ENCODE measurements at regions not wholly inside any gene's neighbourhood (a gene's known extent, or its start where the extent isn't known, plus 50 kb on each side); places are given as distances from the start of the nearest gene placed in this dataset.
"Not testable (repeated sequence)": the region's sequence is repeated elsewhere in the genome, so short reads cannot be mapped to it uniquely, and the experiment has no call there.

DNA sequence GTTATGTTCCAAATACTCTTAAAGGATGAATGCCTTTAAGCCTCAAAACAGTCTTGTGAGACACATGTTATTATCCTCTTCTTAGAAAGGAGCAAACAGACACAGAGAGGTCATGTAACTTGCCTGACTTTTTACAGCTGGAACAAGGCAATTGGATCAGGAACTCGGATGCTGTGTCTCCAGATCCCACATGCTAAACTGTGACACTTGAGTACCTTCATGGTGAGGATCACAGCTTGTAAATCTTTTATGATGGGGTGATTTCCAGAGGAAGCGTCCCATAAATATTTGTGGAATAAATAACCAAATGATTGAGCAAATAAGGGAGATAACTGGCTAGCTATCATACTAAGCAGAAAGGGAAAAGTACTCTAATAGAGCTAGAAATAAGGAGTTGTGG is 171.2 kb downstream of the C11orf91 start:
- Histone ChIP-seq H3K27ac (no peak overlapping the region), H3K4me2 (no peak overlapping the region)
- no peak for TF ChIP-seq Cebpa-rat (IDR thresholded peaks at IDR 0.05)

DNA sequence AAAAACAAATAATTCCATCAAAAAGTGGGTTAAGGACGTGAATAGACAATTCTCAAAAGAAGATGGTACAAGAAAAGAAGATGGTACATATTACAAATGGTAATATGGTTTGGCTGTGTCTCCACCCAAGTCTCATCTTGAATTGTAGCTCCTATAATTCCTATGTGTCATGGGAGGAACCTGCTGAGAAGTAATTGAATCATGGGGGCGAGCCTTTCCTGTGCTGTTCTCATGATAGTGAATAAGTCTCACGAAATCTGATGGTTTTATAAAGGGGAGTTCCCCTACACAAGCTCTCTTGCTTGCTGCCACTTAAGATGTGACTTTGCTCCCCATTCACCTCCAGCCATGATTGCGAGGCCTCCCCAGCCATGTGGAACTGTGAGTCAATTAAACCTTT is 172.9 kb downstream of the C11orf91 start:
- not testable (repeated sequence) for H3K36me3 ChIP-seq, H3K27ac ChIP-seq, H3K9ac ChIP-seq, H3K27me3 ChIP-seq, H4K20me1 ChIP-seq, H3K4me2 ChIP-seq, H3K4me3 ChIP-seq, H3K4me1 ChIP-seq
- H3K9me3 ChIP-seq (replicated peaks in 1 of 11): peaks cover 5 to 34% (median 10%) of the 10 kb centered on the region in 11 experiments; a peak in 11 of 22 replicates

More for the DNA sequence above, 171.2 kb downstream of the C11orf91 start:
- no peaks in the 10 kb centered on the region for H3K4me1 ChIP-seq
- no peaks in the 10 kb centered on the region for H3K27me3 ChIP-seq
- no peak overlapping the region for H3K4me3 ChIP-seq
- H4K20me1 ChIP-seq: no peaks in the 10 kb centered on the region
- peaks cover 5 to 34% (median 10%) of the 10 kb centered on the region in 11 experiments; a peak in 11 of 22 replicates for H3K9me3 ChIP-seq (replicated peaks in 1 of 11)
- no peak overlapping the region for H3K9ac ChIP-seq
- H3K36me3 ChIP-seq: no peaks in the 10 kb centered on the region

- no peaks in the 10 kb centered on the region for H3K4me1 ChIP-seq
- H3K27ac ChIP-seq: no peak overlapping the region
- TF ChIP-seq Cebpa-rat (IDR thresholded peaks at IDR 0.05): no peak
- no peaks in the 10 kb centered on the region for H3K27me3 ChIP-seq
- H3K9me3 ChIP-seq (replicated peaks in 1 of 11): peaks cover 5 to 34% (median 10%) of the 10 kb centered on the region in 11 experiments; a peak in 11 of 22 replicates
- H3K4me2 ChIP-seq: no peak overlapping the region
- no peak overlapping the region for H3K4me3 ChIP-seq
- H3K9ac ChIP-seq: no peak overlapping the region
- H3K36me3 ChIP-seq: no peaks in the 10 kb centered on the region
- no peaks in the 10 kb centered on the region for H4K20me1 ChIP-seq
Measured at GRCh38 chr11:33525789-33526188, 174.8 kb downstream of the C11orf91 start.

DNA sequence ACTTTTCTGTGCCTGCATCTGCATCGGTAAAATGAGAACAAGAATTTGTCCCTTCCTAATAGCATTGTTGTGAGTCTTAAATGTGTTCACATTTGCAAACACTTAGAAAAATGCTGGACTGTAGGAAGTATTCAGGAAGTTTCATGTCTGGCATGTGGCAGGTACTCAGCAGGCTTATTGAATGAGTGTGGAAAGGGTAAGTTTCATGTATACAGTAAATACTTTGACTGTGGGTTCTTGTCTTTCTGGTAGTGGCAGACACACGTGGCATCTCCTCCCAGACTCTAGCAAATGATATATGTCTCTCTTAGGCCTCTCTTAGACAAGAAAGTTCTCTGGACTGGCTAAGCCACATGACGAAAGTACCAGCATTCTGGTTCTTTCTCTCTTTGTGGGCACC is 179.2 kb downstream of the C11orf91 start:
- Histone ChIP-seq H4K20me1 (no peaks in the 10 kb centered on the region), H3K27me3 (no peaks in the 10 kb centered on the region), H3K27ac (no peak overlapping the region), H3K4me1 (no peaks in the 10 kb centered on the region), H3K36me3 (no peaks in the 10 kb centered on the region), H3K9ac (no peak overlapping the region), H3K4me2 (no peak overlapping the region), H3K9me3 (replicated peaks in 1 of 11) (peaks cover 0 to 7% (median 5%) of the 10 kb centered on the region in 11 experiments; a peak in 6 of 22 replicates), H3K4me3 (no peak overlapping the region)
- no peak for TF ChIP-seq Cebpa-rat (IDR thresholded peaks at IDR 0.05)

- Histone ChIP-seq H3K4me2 (no peak overlapping the region), H3K9ac (no peak overlapping the region), H3K4me3 (no peak overlapping the region), H3K36me3 (no peaks in the 10 kb centered on the region), H4K20me1 (no peaks in the 10 kb centered on the region), H3K27ac (no peak overlapping the region), H3K9me3 (replicated peaks in 1 of 11) (no peaks in the 10 kb centered on the region), H3K27me3 (no peaks in the 10 kb centered on the region), H3K4me1 (peaks cover 0 to 6% (median 2%) of the 10 kb centered on the region in 10 experiments; a peak in 7 of 20 replicates)
- no peak for TF ChIP-seq Cebpa-rat (IDR thresholded peaks at IDR 0.05)
Measured at GRCh38 chr11:33520112-33520511, 180.5 kb downstream of the C11orf91 start.

GRCh38 chr11:33515347-33515746 is 185.3 kb downstream of the C11orf91 start:
- no peak for TF ChIP-seq Cebpa-rat (IDR thresholded peaks at IDR 0.05)
- Histone ChIP-seq H3K9ac (no peak overlapping the region), H3K4me1 (peaks cover 0 to 11% (median 2%) of the 10 kb centered on the region in 10 experiments; a peak in 7 of 20 replicates), H3K27me3 (no peaks in the 10 kb centered on the region), H3K27ac (no peak overlapping the region), H3K4me2 (peak overlapping the region in 6 of 11 experiments; percentile 8 to 36 (median 12); a peak in 5 of 22 replicates), H4K20me1 (no peaks in the 10 kb centered on the region), H3K4me3 (no peak overlapping the region), H3K9me3 (replicated peaks in 1 of 11) (no peaks in the 10 kb centered on the region), H3K36me3 (no peaks in the 10 kb centered on the region)

- H3K27ac ChIP-seq: no peak overlapping the region
- H3K36me3 ChIP-seq: no peaks in the 10 kb centered on the region
- H3K4me2 ChIP-seq: no peak overlapping the region
- H3K4me3 ChIP-seq: no peak overlapping the region
- H4K20me1 ChIP-seq: no peaks in the 10 kb centered on the region
- TF ChIP-seq Cebpa-rat (IDR thresholded peaks at IDR 0.05): no peak
- no peaks in the 10 kb centered on the region for H3K9me3 ChIP-seq (replicated peaks in 1 of 11)
- H3K4me1 ChIP-seq: peaks cover 0 to 11% (median 2%) of the 10 kb centered on the region in 10 experiments; a peak in 7 of 20 replicates
- H3K9ac ChIP-seq: no peak overlapping the region
- no peaks in the 10 kb centered on the region for H3K27me3 ChIP-seq
Measured at GRCh38 chr11:33514079-33514925, 186.3 kb downstream of the C11orf91 start.

- Histone ChIP-seq H4K20me1 (no peaks in the 10 kb centered on the region; a peak in 1 of 22 replicates), H3K9me3 (replicated peaks in 1 of 11) (no peaks in the 10 kb centered on the region), H3K9ac (no peak overlapping the region), H3K36me3 (no peaks in the 10 kb centered on the region), H3K27ac (no peak overlapping the region), H3K4me3 (no peak overlapping the region), H3K27me3 (no peaks in the 10 kb centered on the region), H3K4me2 (no peak overlapping the region), H3K4me1 (no peaks in the 10 kb centered on the region)
- TF ChIP-seq Cebpa-rat (IDR thresholded peaks at IDR 0.05): no peak
Measured at GRCh38 chr11:33509632-33510031, 191.0 kb downstream of the C11orf91 start.

DNA sequence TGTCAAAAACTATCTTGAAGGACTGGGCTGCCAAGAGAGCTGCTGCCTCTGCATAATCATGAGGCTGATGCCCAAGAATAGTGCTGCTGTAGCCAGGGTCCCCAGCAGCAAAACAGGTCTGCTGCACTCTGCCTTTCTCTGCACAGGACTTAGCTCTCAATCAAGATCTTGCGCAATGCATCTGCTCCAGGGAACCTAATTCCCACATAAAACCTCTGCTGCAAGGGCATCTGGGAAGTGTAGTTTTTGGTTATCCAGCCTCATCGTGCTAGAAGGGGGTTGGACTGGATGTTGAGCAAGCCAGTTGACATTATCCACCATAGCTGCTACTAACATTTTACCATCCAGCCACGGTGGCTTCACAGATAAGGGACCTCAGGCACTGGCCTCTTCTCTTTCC is 192.7 kb downstream of the C11orf91 start:
- Histone ChIP-seq H3K4me2 (no peak overlapping the region), H4K20me1 (no peaks in the 10 kb centered on the region; a peak in 1 of 22 replicates), H3K9me3 (replicated peaks in 1 of 11) (no peaks in the 10 kb centered on the region), H3K9ac (no peak overlapping the region), H3K27me3 (no peaks in the 10 kb centered on the region), H3K4me3 (no peak overlapping the region), H3K27ac (no peak overlapping the region), H3K36me3 (no peaks in the 10 kb centered on the region), H3K4me1 (no peaks in the 10 kb centered on the region)
- TF ChIP-seq Cebpa-rat (IDR thresholded peaks at IDR 0.05): peak; percentile 15 to 91 (median 67); a peak in 16 of 22 replicates

GRCh38 chr11:33507356-33507755 is 193.3 kb downstream of the C11orf91 start:
- H3K27me3 ChIP-seq: no peaks in the 10 kb centered on the region
- H4K20me1 ChIP-seq: no peaks in the 10 kb centered on the region; a peak in 1 of 22 replicates
- H3K4me2 ChIP-seq: no peak overlapping the region
- H3K9ac ChIP-seq: no peak overlapping the region
- H3K4me1 ChIP-seq: no peaks in the 10 kb centered on the region
- no peaks in the 10 kb centered on the region for H3K36me3 ChIP-seq
- no peak for TF ChIP-seq Cebpa-rat (IDR thresholded peaks at IDR 0.05)
- no peak overlapping the region for H3K4me3 ChIP-seq
- no peaks in the 10 kb centered on the region for H3K9me3 ChIP-seq (replicated peaks in 1 of 11)
- no peak overlapping the region for H3K27ac ChIP-seq
